H1 (cell line): ENCODE measurements at regions not wholly inside any gene's neighbourhood (a gene's known extent, or its start where the extent isn't known, plus 50 kb on each side); places are given as distances from the start of the nearest gene placed in this dataset.

Source experiments
- CBX8 ChIP-seq: fragments of 300-800, 300-1000 bp; sonication (generic); IDR thresholded peaks from 2 replicates; pipeline ENCODE4 v1.7.1; 2016; ENCODE audit warnings: low read depth, low read length, borderline replicate concordance
- JUN ChIP-seq: IDR thresholded peaks from 2 replicates; pipeline ENCODE4 v1.6.1; 2011; ENCODE audit warnings: low read depth, mild to moderate bottlenecking, improper control_type of control experiment, low read length
- MAFK ChIP-seq: IDR thresholded peaks from 2 replicates; pipeline ENCODE4 v1.6.1; 2012; ENCODE audit warnings: low read depth, mild to moderate bottlenecking, improper control_type of control experiment, low read length
- POLR2AphosphoS5 ChIP-seq: IDR thresholded peaks from 2 replicates; pipeline ENCODE4 v1.6.1; 2011; ENCODE audit warnings: low read depth, low read length
- SP2 ChIP-seq: IDR thresholded peaks from 2 replicates; pipeline ENCODE4 v1.6.1; 2012; ENCODE audit warnings: mild to moderate bottlenecking, low read length, inconsistent platforms

DNA sequence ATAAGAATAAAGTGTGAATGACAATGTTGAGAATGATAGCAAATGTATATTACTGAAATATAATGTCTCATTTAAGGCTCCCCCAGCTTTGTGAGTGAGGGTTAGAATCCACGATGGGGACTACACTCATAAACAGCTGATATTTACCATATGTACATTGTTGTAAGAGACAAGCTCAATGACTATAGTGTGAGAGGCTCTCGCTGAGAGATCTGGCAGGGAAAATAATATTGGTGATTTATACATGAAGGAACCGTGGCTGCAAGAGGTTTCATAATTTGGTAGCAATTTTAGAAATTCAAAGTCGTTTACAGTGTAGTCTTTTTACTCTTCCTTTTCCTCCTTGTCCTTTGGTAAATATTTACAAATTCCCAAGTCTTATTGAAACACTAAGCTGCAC lies 342.2 kb upstream of the AKR1E2 start (continued):
- TF ChIP-seq JUN (no peak), POLR2AphosphoS5 (no peak), SP2 (no peak), MAFK (no peak), CBX8 (no peak)
